Anterior cingulate cortex (tissue), 58 donors: ENCODE measurements at regions not wholly inside any gene's neighbourhood (a gene's known extent, or its start where the extent isn't known, plus 50 kb on each side); places are given as distances from the start of the nearest gene placed in this dataset.

ENCODE experiments used
- DNase-seq, 58 donors: peaks; one replicate each; lab custom pipeline; 2025; lab: John Stamatoyannopoulos, UW

DNA sequence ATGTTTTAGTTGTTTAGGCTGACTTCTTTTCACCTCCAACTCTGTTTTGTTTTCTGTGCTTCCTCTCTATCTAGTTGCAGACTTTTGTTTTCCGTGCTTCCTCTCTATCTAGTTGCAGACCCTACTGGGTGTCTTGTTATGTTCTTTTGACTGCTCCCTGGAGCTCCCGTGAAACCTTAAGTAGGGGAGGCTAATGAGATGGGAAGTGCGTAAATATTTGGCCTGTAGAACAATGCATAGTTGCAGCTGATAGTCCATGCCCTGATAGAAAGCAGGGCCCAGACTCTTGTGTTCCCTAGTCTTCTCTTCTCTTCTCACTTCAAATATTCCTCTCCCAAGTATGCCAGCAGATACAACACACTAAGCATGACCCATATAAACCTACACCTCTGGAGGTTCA lies 757.0 kb downstream of the BRINP1 start:
- no peak for DNase-seq

DNA sequence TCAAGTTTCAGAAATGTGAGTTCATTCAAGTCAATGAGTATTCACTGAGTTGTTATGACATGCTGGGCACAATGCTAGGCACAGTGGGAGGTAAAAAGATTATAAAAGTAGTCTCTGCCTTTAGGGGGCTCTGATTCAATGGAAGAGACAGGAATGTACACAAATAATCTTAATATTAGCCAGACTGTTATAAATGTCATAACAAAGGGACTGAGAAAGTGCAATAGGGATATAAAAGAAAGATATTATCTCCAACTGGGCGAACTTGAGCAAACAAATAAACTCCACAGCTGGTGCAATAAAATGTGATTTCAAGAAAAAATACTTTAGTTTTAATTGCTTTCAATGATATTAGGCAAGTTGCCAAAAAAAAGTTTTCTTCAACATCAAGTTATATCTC lies 755.2 kb downstream of the BRINP1 start:
- no peak for DNase-seq

DNA sequence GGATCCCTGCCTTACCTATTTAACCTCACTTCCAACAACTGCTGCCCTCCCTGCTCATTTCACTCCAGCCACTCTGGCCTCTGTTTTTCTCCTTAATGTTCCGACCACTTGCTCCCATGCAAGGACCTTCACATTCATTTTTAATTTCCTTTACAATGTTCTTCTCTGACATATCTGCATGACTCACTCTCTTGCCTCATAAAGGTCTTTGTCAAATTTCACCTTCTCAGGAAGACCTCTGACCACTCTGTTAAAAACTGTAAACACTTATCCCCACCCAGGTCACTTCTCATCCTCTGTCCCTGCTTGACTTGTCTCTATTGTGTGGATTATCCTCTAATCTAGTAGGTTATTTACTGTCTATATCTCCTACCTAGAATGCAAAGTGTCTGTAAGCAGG lies 751.2 kb downstream of the BRINP1 start:
- no peak for DNase-seq

DNA sequence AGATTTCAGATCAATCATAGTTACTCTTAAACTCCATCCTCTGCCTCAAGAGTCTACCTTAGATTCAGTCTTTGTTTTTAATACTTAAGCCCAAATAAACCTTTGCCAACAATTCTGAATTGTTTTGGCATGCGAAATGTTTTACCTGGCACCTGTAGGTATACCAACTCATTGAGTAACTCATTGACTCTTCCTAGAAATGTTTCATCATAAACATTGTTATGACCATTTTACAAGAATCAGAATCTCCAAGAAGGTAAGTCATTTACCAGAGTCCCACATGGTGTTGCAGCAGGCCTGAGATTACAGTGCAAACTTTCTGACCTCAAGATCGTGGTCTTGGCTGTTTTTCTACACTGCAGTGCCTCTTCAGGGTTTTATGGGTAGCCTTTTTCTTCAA lies 750.4 kb downstream of the BRINP1 start:
- no peak for DNase-seq

DNA sequence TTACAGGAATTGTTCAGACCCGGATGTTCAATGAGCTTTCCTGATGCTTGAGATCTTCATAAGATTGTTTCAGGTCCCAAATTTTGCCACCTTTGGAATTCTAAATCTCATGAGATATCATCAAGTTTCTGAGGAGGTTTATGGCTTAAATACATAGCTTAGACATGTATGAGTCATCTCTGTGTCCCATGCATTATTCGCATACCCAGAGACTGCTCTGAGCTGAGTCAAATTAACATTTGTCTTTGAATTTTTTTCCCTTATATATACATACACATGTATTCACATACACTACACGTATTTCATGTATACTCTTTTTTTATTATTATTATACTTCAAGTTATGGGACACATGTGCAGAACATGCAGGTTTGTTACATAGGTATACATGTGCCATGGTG lies 744.6 kb downstream of the BRINP1 start:
- DNase-seq = no peak

DNA sequence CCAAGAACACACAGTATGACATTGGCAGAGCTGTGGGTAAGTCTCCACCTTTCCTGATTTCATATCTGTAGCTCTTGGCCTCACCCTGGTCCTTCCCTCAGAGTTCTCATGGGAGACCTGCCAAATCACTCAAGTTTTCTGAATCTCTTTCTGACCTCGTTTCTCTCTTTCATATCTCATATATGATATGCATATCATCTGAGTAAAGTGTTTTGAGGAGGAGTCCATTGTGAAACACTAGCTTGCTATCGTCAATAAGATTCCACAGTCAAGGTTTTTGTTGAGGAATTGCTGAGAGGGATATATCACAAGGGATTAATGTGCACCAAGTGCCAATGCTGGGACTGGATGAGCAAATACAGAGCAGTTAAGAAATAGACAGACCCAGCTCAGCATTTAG lies 739.2 kb downstream of the BRINP1 start:
- DNase-seq = no peak

GRCh38 chr9:118630931-118631595 lies 738.2 kb downstream of the BRINP1 start:
- DNase-seq = no peak

DNA sequence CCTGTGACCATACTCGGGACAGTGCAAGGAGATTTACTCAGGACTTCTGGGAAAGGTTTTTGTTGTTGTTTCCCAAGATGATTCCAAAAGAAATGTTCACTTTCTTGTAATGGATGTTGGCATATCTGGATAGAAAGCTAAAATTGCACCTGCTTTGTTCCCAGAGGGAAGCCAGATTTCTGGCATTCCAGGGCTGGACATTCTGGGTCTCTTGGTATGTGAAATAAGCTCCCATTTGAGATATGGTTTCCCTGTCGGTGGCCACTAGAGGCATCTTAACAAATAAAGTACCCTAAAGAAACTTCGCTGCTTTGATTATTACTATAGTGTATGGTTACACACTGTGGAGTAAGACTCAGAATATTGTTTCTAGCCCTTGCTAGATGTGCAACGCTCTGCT lies 737.3 kb downstream of the BRINP1 start:
- DNase-seq = no peak

GRCh38 chr9:118635416-118635815 lies 733.8 kb downstream of the BRINP1 start:
- DNase-seq = no peak

DNA sequence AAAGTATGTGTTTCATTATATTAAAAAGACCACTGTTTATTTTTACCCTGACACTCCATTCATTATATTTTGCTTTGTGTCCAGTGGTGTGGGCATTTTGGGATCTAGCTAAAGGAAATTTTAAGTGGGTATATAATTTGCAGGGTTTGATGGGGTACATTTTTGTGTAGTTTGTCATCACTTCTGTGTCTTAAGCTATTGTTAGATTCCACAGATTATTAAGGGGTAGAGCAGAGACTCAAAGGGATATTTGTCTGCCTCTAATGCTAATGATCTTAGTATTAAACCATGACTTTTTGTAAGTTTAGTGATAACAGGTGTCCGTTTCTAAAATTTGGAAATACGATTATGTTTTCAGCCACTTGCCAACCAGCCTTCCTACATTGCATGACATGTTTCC lies 731.6 kb downstream of the BRINP1 start:
- DNase-seq = no peak

- DNase-seq = no peak
Observed at GRCh38 chr9:118640836-118641560, 728.2 kb downstream of the BRINP1 start.

DNA sequence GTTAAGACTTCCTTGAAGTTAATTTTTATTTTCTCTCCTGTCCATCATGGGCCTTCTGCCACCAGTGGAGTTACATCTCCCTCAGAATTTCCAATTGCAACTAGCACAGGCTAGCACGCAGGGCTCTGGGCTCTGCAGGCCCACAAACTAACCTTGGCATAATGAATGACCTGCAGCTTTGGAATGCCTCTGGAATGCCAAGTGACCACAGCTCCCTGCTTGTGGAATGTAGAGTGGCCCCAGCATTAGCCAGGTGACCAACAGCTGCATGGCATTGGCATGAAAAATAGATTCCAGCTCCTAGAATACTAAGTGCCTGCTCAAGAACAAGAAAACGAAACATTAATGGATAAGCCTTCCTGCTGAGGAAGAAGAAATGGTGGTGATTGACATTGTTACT lies 726.1 kb downstream of the BRINP1 start:
- no peak for DNase-seq

DNA sequence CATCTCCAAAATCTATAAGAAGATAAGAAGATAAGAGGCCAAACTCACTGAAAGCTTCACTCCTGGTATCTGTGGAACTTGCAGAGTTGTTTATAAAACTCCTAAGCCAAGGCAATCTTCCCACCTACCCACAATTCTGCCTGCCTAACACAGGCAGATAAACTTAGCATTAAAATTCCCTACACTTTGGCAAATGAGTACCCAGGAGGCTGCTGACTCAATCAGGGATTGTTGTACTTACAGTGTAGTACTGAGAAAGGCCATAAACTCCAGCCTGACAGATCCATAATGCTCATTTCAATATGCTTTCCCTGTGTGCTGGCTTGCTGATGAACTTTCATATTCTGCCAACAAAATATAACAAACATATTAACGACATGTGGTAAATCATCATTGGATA lies 725.2 kb downstream of the BRINP1 start:
- DNase-seq = no peak

- no peak for DNase-seq
Observed at GRCh38 chr9:118647331-118647730, 721.9 kb downstream of the BRINP1 start.

DNA sequence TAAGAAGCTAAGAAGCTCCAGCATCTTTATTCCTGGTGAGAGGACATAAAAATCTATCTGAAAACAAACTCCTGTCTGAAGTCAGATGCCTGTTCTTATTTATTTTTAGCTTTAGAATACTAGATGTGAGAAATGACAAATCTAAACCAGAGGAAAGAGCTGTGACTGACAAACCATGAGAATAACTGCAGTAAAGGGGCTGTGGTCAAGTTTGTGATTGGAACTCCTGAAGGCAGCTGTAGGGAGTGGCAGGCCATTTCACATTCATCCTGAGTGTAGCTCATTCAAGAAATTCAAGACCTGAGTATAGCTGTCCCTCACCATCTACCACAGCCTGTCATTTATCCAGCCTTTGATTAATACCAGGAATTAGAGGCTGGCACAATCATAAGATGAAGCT lies 718.8 kb downstream of the BRINP1 start:
- no peak for DNase-seq

DNA sequence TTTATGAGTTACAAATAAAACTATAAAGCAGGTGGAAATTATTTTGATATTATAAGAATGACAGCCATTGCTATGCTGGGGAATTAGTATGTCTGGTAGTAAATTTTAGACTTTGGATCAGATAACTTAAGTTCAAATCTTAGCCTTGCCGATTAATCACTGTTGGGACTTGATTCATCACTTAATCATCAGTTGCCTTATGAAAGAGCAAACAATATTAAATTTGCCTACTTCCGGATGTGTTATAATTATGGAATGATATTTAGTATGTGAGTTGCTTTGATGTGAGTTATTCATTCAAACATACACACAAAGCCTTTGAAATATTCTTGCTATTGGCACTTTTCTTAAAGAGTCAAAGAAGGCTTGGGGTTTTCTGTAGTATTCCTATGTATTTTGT lies 717.7 kb downstream of the BRINP1 start:
- no peak for DNase-seq

DNA sequence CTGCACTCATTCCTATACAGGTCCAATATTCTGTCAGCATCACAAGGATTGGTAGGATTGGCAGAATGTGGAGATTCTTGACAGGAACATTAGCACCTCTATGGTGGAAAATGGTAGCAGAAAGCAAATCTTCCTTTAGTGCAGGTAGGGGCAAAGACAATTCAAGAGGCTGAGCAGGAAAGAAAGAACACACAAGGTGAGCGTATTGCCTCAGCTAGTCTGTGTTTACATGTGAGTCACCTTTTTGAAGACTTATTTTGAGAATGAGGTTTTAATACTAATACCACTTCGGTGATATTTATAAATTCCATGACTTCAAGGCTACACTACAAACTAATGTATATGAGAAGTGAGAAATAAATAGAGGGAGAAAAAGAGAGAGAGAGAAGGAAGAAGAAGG lies 717.0 kb downstream of the BRINP1 start:
- no peak for DNase-seq

- no peak for DNase-seq
Observed at GRCh38 chr9:118652912-118653311, 716.3 kb downstream of the BRINP1 start.

DNA sequence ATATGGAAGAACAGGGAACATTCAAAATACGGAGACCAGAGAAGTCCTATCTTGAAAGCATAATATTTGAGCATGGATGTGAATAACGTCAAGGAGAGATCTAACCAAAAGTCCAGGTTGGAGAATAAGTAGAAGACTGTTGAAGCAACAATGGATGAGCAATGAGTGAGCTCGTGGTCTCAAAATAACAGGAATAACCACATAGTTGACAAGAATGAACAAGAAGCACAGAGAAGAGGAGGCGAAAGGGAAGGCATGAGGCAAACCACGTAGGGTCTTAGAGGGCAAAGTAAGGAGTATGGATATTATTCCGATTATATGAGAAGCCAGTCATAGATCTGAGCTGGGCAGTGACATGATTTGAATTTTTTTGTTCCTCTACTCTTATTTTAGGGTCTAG lies 710.2 kb downstream of the BRINP1 start:
- no peak for DNase-seq

- no peak for DNase-seq
Observed at GRCh38 chr9:118665226-118665919, 703.9 kb downstream of the BRINP1 start.

GRCh38 chr9:118670011-118670953 lies 699.0 kb downstream of the BRINP1 start:
- no peak for DNase-seq
